ENCODE measurements at regions not wholly inside any gene's neighbourhood (a gene's known extent, or its start where the extent isn't known, plus 50 kb on each side); places are given as distances from the start of the nearest gene placed in this dataset.
A peak's percentile ranks its signal among the peaks of the same experiment; 100 is the strongest.

DNA sequence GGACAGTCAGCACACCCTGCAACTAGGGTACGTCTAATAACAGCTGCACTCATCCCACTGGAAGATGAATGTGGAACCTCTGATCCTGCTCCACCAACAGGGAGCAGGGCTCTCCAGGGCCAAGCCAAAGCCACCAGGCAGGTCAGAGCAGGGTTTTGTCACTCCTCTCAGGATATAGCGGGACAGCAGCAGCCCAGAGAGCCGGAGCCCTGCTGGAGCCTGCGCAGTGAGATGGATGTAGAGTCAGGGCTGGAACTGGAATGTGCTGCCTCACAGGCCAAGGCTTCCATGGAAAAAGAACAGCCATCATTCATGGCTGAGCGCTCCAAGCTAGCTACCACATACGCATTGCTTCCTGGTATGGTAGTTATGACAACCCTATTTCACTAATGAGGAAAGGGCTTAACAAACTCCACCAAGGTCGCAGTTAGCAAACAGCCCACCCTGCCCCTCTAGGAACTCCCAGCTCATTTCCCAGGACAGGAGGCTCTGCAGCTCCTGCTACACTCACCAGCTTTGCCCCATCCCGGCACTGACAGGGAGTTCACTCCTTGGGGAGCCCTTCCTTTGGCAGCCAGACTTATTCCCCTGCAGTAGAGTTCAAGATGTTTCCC is 85.2 kb downstream of the HS1BP3 start:
- Histone ChIP-seq H4K8ac (ENCODE audit: low read depth in 2 of 2, low read length in 2 of 2) (0 out of 4 replicates have a peak overlapping the region, but pooled peaks of 1 of the 2 experiments have one; percentile 7), H3K9ac (ENCODE audit: low read depth, low read length) (no peak overlapping the region), H3K27me3 (ENCODE audit: control insufficient read depth, insufficient read depth, low read length) (no peaks in the 10 kb centered on the region), H3K4me2 (ENCODE audit: low read depth, low read length) (no peak overlapping the region), H2BK5ac (ENCODE audit: low read depth, low read length, poor library complexity, severe bottlenecking) (no peak overlapping the region), H3K14ac (replicated peaks; ENCODE audit: low read depth, low read length) (0 out of 2 replicates have a peak overlapping the region, but pooled peaks have one; percentile 16), H3K27ac (ENCODE audit: insufficient read depth, low read length) (no peak overlapping the region), H4K20me1 (ENCODE audit: insufficient read depth, low read length) (no peaks in the 10 kb centered on the region; the same call in 1 of the 2 replicates), H2AK9ac (replicated peaks; ENCODE audit: low read depth, low read length, poor library complexity) (no peak overlapping the region), H2BK20ac (ENCODE audit: low read depth, low read length) (no peak overlapping the region; the same call in 1 of the 2 replicates), H4K5ac (ENCODE audit: low read depth, low read length) (no peak overlapping the region), H2BK15ac (ENCODE audit: low read depth, low read length) (no peak overlapping the region), H3K23ac (ENCODE audit: low read depth, low read length) (no peak overlapping the region), H2AFZ (replicated peaks; ENCODE audit: low read length, poor library complexity) (peak overlapping the region; percentile 18), H2AK5ac (ENCODE audit: low read depth, low read length) (peak overlapping the region; percentile 29; the same call in 1 of the 2 replicates), H3K18ac (ENCODE audit: low read depth, low read length) (no peak overlapping the region), H3K4me3 (ENCODE audit: insufficient read depth, low read depth, low read length) (no peak overlapping the region), H3K56ac (ENCODE audit: extremely low read depth, insufficient read depth, low read length) (no peak overlapping the region), H4K91ac (ENCODE audit: insufficient read depth, low read depth, low read length) (peak overlapping the region; percentile 43), H3K4me1 (ENCODE audit: control insufficient read depth, insufficient read depth, low read length) (peaks cover 24% of the 10 kb centered on the region), H3K36me3 (ENCODE audit: control insufficient read depth, insufficient read depth, low read length) (no peaks in the 10 kb centered on the region), H3K4ac (ENCODE audit: low read depth, low read length) (peak overlapping the region; percentile 52), H3K79me1 (ENCODE audit: low read depth in 1 of 2, low read length in 2 of 2) (no peaks in the 10 kb centered on the region), H2BK120ac (ENCODE audit: low read depth, low read length) (peak overlapping the region; percentile 33), H3K9me1 (ENCODE audit: insufficient read depth, low read length) (peaks cover 17% of the 10 kb centered on the region), H3K9me3 (ENCODE audit: control insufficient read depth, insufficient read depth, low read length) (no peaks in the 10 kb centered on the region)
- ChIA-PET POLR2A (ENCODE audit: unreplicated experiment) (no interaction called here), CTCF (no interaction called here)
- intact Hi-C loops (cut with micrococcal nuclease), result no loop called here
- dilution Hi-C loops (cut with HindIII; ENCODE audit: low sequenced_read_pairs, unreplicated experiment), result no loop called here
- DNase-seq (no peak), ATAC-seq (ENCODE audit: low read depth) (peak; percentile 31; the same call in 1 of the 2 replicates)
- TF ChIP-seq RFX5 (IDR thresholded peaks at IDR 0.05; ENCODE audit: low read depth, low read length) (no peak), CTCF (conservative IDR thresholded peaks at IDR 0.05; ENCODE audit: low read depth, low read length) (no peak), NFE2L2 (IDR thresholded peaks at IDR 0.05; ENCODE audit: low read depth, low read length) (no peak), MAFK (IDR thresholded peaks at IDR 0.05; ENCODE audit: low read depth, low read length) (no peak), FOS (IDR thresholded peaks at IDR 0.05; ENCODE audit: low read depth, low read length) (no peak), SMC3 (IDR thresholded peaks at IDR 0.05; ENCODE audit: low read depth, low read length) (no peak)
- 68% methylated on average over 5 of the region's 8 CpGs; no CpG with 5 or more reads in 1 of the 2 experiments for WGBS, 2 experiments (ENCODE audit: extremely low coverage in 2 of 2, insufficient read length in 1 of 2)
- no TSS peak for BruUV-seq (replicated peaks)
- in situ Hi-C loops (cut with MboI; ENCODE audit: low sequenced_read_pairs), result no loop called here
